DMS114 treated with DMSO at 0.1 percent for 48 hours (cell line): ENCODE measurements at regions not wholly inside any gene's neighbourhood (a gene's known extent, or its start where the extent isn't known, plus 50 kb on each side); places are given as distances from the start of the nearest gene placed in this dataset.

Experiments
- DNase-seq: peaks from one replicate; lab custom pipeline; 2025; ENCODE audit not compliant: unreplicated experiment; lab: John Stamatoyannopoulos, UW

GRCh38 chr20:60491051-60491581, 532.9 kb downstream of the CDH26 start:
- no peak for DNase-seq

GRCh38 chr20:60494476-60494875, 536.3 kb downstream of the CDH26 start:
- no peak for DNase-seq

DNA sequence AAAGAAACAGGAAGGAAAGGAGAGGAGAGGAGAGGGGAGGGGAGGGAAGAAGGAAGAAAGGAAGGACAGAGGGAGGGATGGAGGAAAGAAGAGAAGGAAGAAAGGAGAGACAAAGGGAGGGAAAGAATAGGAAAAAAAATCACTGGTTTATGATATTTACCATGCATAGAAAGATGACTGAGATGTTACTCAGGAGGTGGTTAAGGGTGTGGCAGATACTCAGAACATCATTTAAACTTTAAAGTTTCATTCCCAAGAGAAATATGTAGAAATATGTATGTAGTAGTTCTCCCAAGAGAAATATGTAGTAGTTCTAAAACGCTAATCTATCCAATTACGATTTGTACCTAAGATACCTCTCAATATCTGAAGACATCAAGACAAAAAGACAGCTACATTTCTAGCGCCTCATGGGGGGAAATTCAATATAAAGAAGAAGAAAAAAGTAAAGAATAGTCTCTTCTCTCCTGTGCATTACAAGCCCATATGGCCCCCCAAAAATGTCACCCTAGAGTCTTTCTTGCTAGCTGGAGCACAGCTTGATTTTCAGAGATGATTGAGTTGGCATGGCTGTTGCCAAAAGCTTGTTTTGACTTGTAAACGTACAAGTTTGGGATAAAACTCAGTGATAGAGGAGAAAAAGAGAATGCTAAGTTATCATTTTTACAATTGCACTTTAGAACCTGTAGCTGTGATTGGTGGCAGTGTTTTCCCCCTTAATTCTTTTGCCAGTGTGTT, 539.2 kb downstream of the CDH26 start:
- no peak for DNase-seq

GRCh38 chr20:60500038-60500701, 541.9 kb downstream of the CDH26 start:
- DNase-seq = no peak

- DNase-seq = no peak
Observed at GRCh38 chr20:60501048-60501447, 542.8 kb downstream of the CDH26 start.

GRCh38 chr20:60502881-60503280, 544.7 kb downstream of the CDH26 start:
- no peak for DNase-seq

- no peak for DNase-seq
Observed at GRCh38 chr20:60505423-60505822, 547.2 kb downstream of the CDH26 start.

DNA sequence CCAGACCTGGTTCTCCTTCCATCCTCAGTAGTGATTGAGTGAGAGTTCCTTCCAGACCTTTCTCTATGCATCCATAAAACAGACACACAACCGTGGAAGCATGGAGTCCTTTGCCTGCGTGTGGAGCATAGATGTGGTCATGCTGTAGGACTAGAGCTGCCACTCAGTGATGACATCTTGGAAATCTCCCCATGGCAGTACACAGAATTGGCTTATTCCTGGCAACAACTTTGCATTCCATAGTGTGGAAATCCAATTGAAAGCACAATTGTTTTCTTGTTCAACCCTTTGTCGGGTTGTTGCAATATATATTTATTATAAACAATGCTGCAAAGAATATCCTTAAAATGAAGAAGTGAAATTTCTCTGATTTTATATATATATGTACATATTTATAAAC, 547.8 kb downstream of the CDH26 start:
- no peak for DNase-seq

- no peak for DNase-seq
Observed at GRCh38 chr20:60507087-60507694, 549.0 kb downstream of the CDH26 start.

- DNase-seq = no peak
Observed at GRCh38 chr20:60509407-60509806, 551.2 kb downstream of the CDH26 start.

- no peak for DNase-seq
Observed at GRCh38 chr20:60510356-60510755, 552.1 kb downstream of the CDH26 start.

DNA sequence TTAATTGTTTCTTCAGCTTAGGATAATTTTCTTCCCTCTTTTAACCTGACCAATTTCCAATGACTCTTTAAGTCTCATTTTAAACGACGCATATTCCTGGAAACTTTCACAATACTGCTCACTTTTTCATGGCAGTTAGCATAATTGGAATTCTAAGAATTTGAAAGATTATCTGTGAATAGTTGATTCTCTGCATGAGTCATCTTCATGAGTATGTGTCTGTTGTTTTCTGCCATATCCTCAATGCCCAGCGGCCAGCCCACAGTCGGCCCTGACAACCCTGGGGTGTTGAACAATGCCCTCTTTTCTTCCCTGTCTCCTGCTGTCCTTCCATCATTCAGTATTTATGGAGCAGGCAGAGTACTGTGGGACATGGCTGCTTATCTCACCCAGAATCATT, 554.2 kb downstream of the CDH26 start:
- DNase-seq = no peak

DNA sequence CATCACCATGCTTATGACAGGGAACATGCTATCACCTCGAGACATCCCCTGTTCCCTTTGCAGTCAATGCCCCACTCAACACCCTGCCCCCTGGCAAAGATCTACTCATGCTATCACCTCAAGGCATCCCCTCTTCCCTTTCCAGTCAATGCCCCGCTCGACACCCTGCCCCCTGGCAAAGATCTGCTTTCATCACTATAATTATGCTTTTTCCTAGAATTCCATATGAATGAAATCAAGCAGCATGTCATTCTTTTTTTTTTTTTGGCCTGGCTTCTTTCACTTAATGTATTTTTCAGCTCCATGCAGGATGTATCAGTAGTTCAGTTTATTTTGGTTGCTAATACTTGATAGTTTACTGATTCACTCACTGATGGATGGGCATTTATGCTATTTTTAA, 554.9 kb downstream of the CDH26 start:
- no peak for DNase-seq

GRCh38 chr20:60516442-60516841, 558.2 kb downstream of the CDH26 start:
- no peak for DNase-seq

- DNase-seq = no peak
Observed at GRCh38 chr20:60518022-60518421, 559.8 kb downstream of the CDH26 start.

GRCh38 chr20:60525397-60525796, 567.2 kb downstream of the CDH26 start:
- DNase-seq = no peak

- no peak for DNase-seq
Observed at GRCh38 chr20:60527656-60528055, 569.4 kb downstream of the CDH26 start.

DNA sequence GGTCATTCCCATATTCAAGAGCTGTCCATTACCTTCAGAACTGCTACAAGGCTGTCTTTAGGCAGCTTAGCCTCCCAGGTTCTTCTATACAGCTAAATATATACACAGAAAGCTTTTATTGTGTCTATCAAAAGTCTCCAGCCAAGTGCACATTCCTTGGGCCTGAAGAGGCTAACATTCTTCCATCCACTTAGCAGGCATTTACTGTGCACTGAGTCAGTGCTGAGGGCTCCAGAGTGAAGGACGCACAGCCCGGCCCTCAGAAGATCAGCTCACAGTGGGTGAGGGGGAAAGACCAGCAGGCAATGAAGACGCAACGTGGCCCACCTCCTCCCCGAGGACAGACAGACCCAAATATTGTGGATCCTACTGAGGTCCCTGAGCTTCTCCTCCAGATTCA, 569.9 kb downstream of the CDH26 start:
- DNase-seq = no peak

DNA sequence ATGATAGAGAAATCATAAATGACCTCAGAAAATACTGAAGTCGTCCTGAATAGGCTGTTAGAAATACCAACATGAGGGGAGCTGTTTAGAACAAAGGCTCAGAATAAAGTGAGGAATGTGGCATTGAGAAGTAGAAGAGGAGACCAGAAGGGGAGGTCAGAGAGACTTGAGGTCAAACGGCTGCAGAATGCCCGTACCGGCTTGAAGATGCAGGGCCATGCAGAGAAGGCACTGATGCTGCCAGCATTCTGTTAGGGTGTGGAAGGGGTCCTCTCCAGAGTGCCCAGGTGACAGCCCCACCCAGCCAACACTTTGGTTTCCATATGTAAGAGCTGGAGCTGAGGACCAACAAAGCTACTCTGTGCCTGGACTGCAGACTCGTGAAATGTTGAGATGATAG, 570.9 kb downstream of the CDH26 start:
- no peak for DNase-seq

DNA sequence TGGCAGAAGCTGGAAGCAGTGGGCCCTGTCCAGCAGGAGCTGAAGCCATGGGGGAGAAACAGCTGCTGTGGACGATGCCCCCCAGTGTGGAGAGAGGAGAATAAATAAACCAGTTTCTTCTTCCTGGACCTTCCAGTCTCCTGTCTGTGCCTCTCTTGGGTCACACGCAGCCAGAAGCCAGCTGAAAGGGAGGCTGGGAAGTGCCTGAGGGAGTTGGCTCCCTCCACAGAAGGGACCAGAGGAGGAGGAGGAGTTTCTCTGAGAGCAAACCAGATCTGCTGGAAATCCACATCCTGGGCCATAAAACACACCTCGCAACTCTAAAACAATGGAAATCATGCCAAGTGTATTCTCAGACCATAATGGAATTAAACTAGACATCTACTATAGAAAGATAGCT, 577.0 kb downstream of the CDH26 start:
- DNase-seq = no peak

- no peak for DNase-seq
Observed at GRCh38 chr20:60540591-60540990, 582.4 kb downstream of the CDH26 start.

DNA sequence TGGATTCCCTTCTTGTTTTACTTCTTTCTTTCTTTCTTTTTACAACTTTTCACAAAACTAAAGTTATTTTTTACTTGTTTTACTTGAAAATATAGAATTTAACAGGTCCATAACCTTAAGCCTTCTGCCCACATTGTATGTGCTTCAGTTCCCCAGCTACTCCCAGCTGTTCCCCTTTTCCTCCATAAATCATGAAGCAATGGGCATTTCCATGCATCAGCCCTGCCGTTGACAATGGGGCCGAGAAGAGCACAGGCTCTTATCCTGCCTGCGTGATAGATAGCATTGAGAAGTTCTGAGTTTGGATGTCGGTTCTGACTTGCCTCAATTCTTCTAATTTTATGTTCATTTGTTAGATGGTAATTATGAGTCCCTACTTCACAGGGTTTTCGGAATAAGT, 583.8 kb downstream of the CDH26 start:
- no peak for DNase-seq
